ENCODE measurements at regions not wholly inside any gene's neighbourhood (a gene's known extent, or its start where the extent isn't known, plus 50 kb on each side); places are given as distances from the start of the nearest gene placed in this dataset.

GRCh38 chr9:134214386-134214765 is 50.0 kb upstream of the RNU6ATAC start:
- H3K9me3 ChIP-seq: no peaks in the 10 kb centered on the region; the same call in 1 of the 2 replicates
- H3K4me3 ChIP-seq: no peak overlapping the region
- no peaks in the 10 kb centered on the region for H3K4me1 ChIP-seq
- H3K27me3 ChIP-seq (ENCODE audit: low read depth): no peaks in the 10 kb centered on the region
- in situ Hi-C loops (cut with MboI; ENCODE audit: low sequenced_read_pairs): no loop called here
- no peaks in the 10 kb centered on the region for H3K36me3 ChIP-seq (replicated peaks)
- DNase-seq (ENCODE audit: low spot score in 2 of 2): no peak

- no peaks in the 10 kb centered on the region for H3K4me1 ChIP-seq
- in situ Hi-C loops (cut with MboI; ENCODE audit: low sequenced_read_pairs): no loop called here
- DNase-seq (ENCODE audit: low spot score in 2 of 2): no peak
Observed at GRCh38 chr9:134214766-134215419, 50.5 kb upstream of the RNU6ATAC start.

GRCh38 chr9:134215420-134215698 is 51.0 kb upstream of the RNU6ATAC start:
- Histone ChIP-seq H3K9me3 (no peaks in the 10 kb centered on the region; the same call in 1 of the 2 replicates), H3K4me3 (no peak overlapping the region), H3K27me3 (ENCODE audit: low read depth) (no peaks in the 10 kb centered on the region), H3K36me3 (replicated peaks) (no peaks in the 10 kb centered on the region), H3K4me1 (no peaks in the 10 kb centered on the region)
- DNase-seq (ENCODE audit: low spot score in 2 of 2): no peak
- in situ Hi-C loops (cut with MboI; ENCODE audit: low sequenced_read_pairs): no loop called here

More at GRCh38 chr9:134214766-134215419, 50.5 kb upstream of the RNU6ATAC start:
- Histone ChIP-seq H3K27me3 (ENCODE audit: low read depth) (no peaks in the 10 kb centered on the region), H3K9me3 (no peaks in the 10 kb centered on the region; the same call in 1 of the 2 replicates), H3K36me3 (replicated peaks) (no peaks in the 10 kb centered on the region), H3K4me3 (no peak overlapping the region)

GRCh38 chr9:134215699-134216448 is 51.5 kb upstream of the RNU6ATAC start:
- in situ Hi-C loops (cut with MboI; ENCODE audit: low sequenced_read_pairs): no loop called here
- no peak for DNase-seq (ENCODE audit: low spot score in 2 of 2)

GRCh38 chr9:134216449-134216951 is 52.1 kb upstream of the RNU6ATAC start:
- DNase-seq (ENCODE audit: low spot score in 2 of 2): no peak
- H3K4me3 ChIP-seq: no peak overlapping the region
- no peaks in the 10 kb centered on the region for H3K36me3 ChIP-seq (replicated peaks)
- no peaks in the 10 kb centered on the region for H3K27me3 ChIP-seq (ENCODE audit: low read depth)
- no peaks in the 10 kb centered on the region for H3K4me1 ChIP-seq
- in situ Hi-C loops (cut with MboI; ENCODE audit: low sequenced_read_pairs): no loop called here
- H3K9me3 ChIP-seq: no peaks in the 10 kb centered on the region; the same call in 1 of the 2 replicates

More at GRCh38 chr9:134215699-134216448, 51.5 kb upstream of the RNU6ATAC start:
- no peaks in the 10 kb centered on the region; the same call in 1 of the 2 replicates for H3K9me3 ChIP-seq
- no peaks in the 10 kb centered on the region for H3K36me3 ChIP-seq (replicated peaks)
- no peaks in the 10 kb centered on the region for H3K4me1 ChIP-seq
- H3K4me3 ChIP-seq: no peak overlapping the region
- no peaks in the 10 kb centered on the region for H3K27me3 ChIP-seq (ENCODE audit: low read depth)

GRCh38 chr9:134216961-134217360 is 52.6 kb upstream of the RNU6ATAC start:
- Histone ChIP-seq H3K4me1 (no peaks in the 10 kb centered on the region), H3K27me3 (ENCODE audit: low read depth) (no peaks in the 10 kb centered on the region), H3K36me3 (replicated peaks) (no peaks in the 10 kb centered on the region), H3K4me3 (no peak overlapping the region), H3K9me3 (no peaks in the 10 kb centered on the region; the same call in 1 of the 2 replicates)
- DNase-seq (ENCODE audit: low spot score in 2 of 2): no peak
- in situ Hi-C loops (cut with MboI; ENCODE audit: low sequenced_read_pairs): no loop called here

- Histone ChIP-seq H3K4me3 (no peak overlapping the region), H3K4me1 (no peaks in the 10 kb centered on the region), H3K9me3 (no peaks in the 10 kb centered on the region; the same call in 1 of the 2 replicates), H3K36me3 (replicated peaks) (no peaks in the 10 kb centered on the region), H3K27me3 (ENCODE audit: low read depth) (no peaks in the 10 kb centered on the region)
- peak in 1 of 2 experiments; percentile 5 for DNase-seq (ENCODE audit: low spot score in 2 of 2)
- in situ Hi-C loops (cut with MboI; ENCODE audit: low sequenced_read_pairs): no loop called here
Observed at GRCh38 chr9:134217431-134218210, 53.3 kb upstream of the RNU6ATAC start.

GRCh38 chr9:134218230-134218629 is 53.9 kb upstream of the RNU6ATAC start:
- Histone ChIP-seq H3K4me3 (no peak overlapping the region), H3K27me3 (ENCODE audit: low read depth) (no peaks in the 10 kb centered on the region), H3K9me3 (no peaks in the 10 kb centered on the region), H3K4me1 (no peaks in the 10 kb centered on the region), H3K36me3 (replicated peaks) (no peaks in the 10 kb centered on the region)
- DNase-seq (ENCODE audit: low spot score in 2 of 2): no peak
- in situ Hi-C loops (cut with MboI; ENCODE audit: low sequenced_read_pairs): no loop called here

- Histone ChIP-seq H3K4me3 (no peak overlapping the region), H3K36me3 (replicated peaks) (no peaks in the 10 kb centered on the region), H3K4me1 (no peaks in the 10 kb centered on the region), H3K27me3 (ENCODE audit: low read depth) (no peaks in the 10 kb centered on the region), H3K9me3 (no peaks in the 10 kb centered on the region)
- no peak for DNase-seq (ENCODE audit: low spot score in 2 of 2)
- in situ Hi-C loops (cut with MboI; ENCODE audit: low sequenced_read_pairs): no loop called here
Observed at GRCh38 chr9:134219646-134220060, 55.3 kb upstream of the RNU6ATAC start.

- no peaks in the 10 kb centered on the region for H3K4me1 ChIP-seq
- no peak overlapping the region for H3K4me3 ChIP-seq
- H3K36me3 ChIP-seq (replicated peaks): no peaks in the 10 kb centered on the region
- in situ Hi-C loops (cut with MboI; ENCODE audit: low sequenced_read_pairs): no loop called here
- no peak for DNase-seq (ENCODE audit: low spot score in 2 of 2)
- H3K9me3 ChIP-seq: no peaks in the 10 kb centered on the region
- no peaks in the 10 kb centered on the region for H3K27me3 ChIP-seq (ENCODE audit: low read depth)
Observed at GRCh38 chr9:134220311-134220710, 55.9 kb upstream of the RNU6ATAC start.

GRCh38 chr9:134221273-134222017 is 57.1 kb upstream of the RNU6ATAC start:
- Histone ChIP-seq H3K9me3 (no peaks in the 10 kb centered on the region), H3K4me3 (no peak overlapping the region), H3K27me3 (ENCODE audit: low read depth) (no peaks in the 10 kb centered on the region), H3K36me3 (replicated peaks) (no peaks in the 10 kb centered on the region), H3K4me1 (no peaks in the 10 kb centered on the region)
- no peak for DNase-seq (ENCODE audit: low spot score in 2 of 2)
- in situ Hi-C loops (cut with MboI; ENCODE audit: low sequenced_read_pairs): no loop called here

- H3K36me3 ChIP-seq (replicated peaks): no peaks in the 10 kb centered on the region
- DNase-seq (ENCODE audit: low spot score in 2 of 2): no peak
- H3K4me1 ChIP-seq: no peaks in the 10 kb centered on the region
- in situ Hi-C loops (cut with MboI; ENCODE audit: low sequenced_read_pairs): no loop called here
- no peaks in the 10 kb centered on the region for H3K9me3 ChIP-seq
- H3K4me3 ChIP-seq: no peak overlapping the region
- no peaks in the 10 kb centered on the region for H3K27me3 ChIP-seq (ENCODE audit: low read depth)
Observed at GRCh38 chr9:134222018-134222573, 57.7 kb upstream of the RNU6ATAC start.

- H3K4me1 ChIP-seq: no peaks in the 10 kb centered on the region
- no peak for DNase-seq (ENCODE audit: low spot score in 2 of 2)
- no peaks in the 10 kb centered on the region for H3K9me3 ChIP-seq
- in situ Hi-C loops (cut with MboI; ENCODE audit: low sequenced_read_pairs): no loop called here
- H3K4me3 ChIP-seq: no peak overlapping the region
- H3K36me3 ChIP-seq (replicated peaks): no peaks in the 10 kb centered on the region
- no peaks in the 10 kb centered on the region for H3K27me3 ChIP-seq (ENCODE audit: low read depth)
Observed at GRCh38 chr9:134223091-134223490, 58.7 kb upstream of the RNU6ATAC start.
